Head of caudate nucleus (tissue), 42 donors: ENCODE measurements at regions not wholly inside any gene's neighbourhood (a gene's known extent, or its start where the extent isn't known, plus 50 kb on each side); places are given as distances from the start of the nearest gene placed in this dataset.
A peak's percentile ranks its signal among the peaks of the same experiment; 100 is the strongest.

Experiments
- DNase-seq, 42 donors: peaks; one replicate each; pipeline versions ENCODE4 v3.0.0 to v3.0.0-alpha.2; 2020 to 2021; ENCODE audit warnings: mixed read lengths in 7 of 42
- intact Hi-C: fragments of 100-400 bp; cut with DNase I; formaldehyde crosslinking; loops from one replicate; pipeline ENCODE4 v1.15.0; 2022

- intact Hi-C loops, result no loop called here
- DNase-seq, result no peak
These were observed 59.8 kb upstream of the TBPL2 start for GRCh38 chr14:55500219-55500701.

- no peak for DNase-seq
- intact Hi-C loops, result no loop called here
These were observed 60.3 kb upstream of the TBPL2 start for GRCh38 chr14:55500708-55501107.

DNA sequence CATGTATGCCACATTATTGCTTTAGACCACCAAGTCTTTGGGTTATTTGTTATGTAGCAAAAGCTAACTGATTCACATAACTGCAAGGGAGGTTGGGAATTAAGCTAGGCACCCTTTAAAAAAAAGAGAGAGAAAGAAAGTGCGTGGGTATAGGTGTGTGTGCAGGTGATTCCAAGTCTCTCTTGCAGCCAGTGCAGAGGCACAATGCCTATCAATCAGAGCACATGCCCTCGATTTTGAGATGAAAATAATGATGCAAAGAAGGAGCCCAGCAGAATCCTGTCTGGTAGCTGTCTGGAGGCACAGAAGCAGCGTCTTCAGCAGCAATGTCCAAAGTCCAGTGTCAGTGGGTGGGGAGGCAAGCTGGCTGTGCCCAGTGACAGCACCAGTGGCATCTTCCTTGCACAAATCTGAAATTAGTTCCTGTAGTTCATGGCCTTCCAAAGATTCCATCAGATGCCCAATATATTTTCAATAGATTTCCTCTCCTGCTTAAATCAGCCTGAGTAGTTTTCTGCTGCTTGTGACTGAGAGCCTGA, 62.4 kb upstream of the TBPL2 start:
- DNase-seq, result peak in 26 of 42 donors; percentile 3 to 70 (median 24)
- intact Hi-C loops, result no loop called here

GRCh38 chr14:55505846-55506245, 65.4 kb upstream of the TBPL2 start:
- DNase-seq, result no peak
- intact Hi-C loops, result no loop called here

- intact Hi-C loops, result no loop called here
These were observed 68.3 kb upstream of the TBPL2 start for GRCh38 chr14:55508676-55509075.

GRCh38 chr14:55512421-55512820, 67.6 kb upstream of the KTN1 start:
- intact Hi-C loops, result no loop called here
- no peak for DNase-seq

More at GRCh38 chr14:55508676-55509075, 68.3 kb upstream of the TBPL2 start:
- DNase-seq, result no peak

DNA sequence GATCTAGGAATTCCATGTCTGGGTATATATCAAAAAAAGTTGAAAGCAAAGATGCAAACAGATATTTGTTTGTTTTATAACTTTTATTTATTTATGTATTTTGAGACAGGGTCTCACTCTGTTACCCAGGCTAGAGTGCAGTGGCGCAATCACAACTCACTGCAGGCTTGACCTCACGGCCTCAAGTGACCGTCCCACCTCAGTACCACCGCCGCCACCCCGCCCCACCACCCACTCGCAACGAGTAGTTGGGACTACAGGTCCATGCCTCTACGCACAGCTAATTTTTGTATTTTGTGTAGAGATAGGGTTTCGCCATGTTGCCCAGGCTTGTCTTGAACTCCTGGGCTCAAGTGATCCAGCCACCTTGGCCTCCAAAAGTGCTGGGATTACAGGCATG, 66.5 kb upstream of the KTN1 start:
- intact Hi-C loops, result no loop called here

DNA sequence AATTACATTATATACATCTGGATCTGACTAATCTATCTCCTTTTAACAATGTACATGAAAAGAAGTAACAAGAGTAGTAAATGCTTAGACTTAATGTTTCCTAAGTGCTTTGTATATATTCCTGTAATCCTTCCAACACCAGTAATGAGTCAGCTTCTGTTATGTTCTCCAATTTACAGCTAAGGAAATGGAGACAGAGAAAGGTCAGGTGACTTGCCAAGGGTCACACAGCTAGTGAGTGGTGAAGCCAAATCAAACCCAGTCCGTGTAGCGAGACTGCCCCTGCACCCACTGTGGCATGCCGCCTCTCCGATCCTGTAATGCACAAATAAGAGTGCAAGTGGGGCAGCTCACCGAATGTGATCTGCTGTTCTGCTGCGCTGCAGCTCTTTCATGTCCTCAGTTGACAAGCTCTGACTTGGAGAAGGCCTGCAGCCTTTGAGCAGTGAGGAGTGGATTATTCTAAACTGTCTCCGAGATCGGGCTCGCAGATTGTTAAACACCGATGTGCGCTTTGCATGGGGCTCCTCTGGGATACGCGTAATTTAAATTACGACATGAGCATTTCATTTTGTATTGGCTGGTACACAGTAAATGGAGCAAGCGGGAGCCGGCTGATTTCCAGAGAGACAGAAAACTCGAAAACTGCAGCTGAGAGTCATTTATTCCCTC, 65.1 kb upstream of the KTN1 start:
- DNase-seq, result peak in 7 of 42 donors; percentile 1 to 40 (median 14)
- intact Hi-C loops, result no loop called here

More for the DNA sequence above, 66.5 kb upstream of the KTN1 start:
- no peak for DNase-seq

DNA sequence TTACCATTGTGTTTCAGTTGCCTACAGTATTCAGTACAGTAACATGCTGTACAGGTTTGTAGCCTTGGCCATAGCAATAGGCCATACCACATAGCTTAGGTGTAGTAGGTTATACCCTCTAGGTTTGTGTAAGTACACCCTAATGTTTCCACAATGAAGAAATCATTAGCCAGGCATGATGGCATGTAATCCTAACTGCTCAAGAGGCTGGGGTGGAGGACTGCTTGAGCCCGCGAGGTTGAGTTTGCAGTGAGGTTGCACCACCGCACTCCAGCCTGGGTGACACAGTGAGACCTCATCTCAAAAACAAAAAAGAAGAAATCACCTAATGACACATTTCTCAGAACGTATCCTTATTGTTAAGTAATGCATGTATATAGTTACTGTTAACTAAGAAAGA, 63.2 kb upstream of the KTN1 start:
- no peak for DNase-seq
- intact Hi-C loops, result no loop called here

DNA sequence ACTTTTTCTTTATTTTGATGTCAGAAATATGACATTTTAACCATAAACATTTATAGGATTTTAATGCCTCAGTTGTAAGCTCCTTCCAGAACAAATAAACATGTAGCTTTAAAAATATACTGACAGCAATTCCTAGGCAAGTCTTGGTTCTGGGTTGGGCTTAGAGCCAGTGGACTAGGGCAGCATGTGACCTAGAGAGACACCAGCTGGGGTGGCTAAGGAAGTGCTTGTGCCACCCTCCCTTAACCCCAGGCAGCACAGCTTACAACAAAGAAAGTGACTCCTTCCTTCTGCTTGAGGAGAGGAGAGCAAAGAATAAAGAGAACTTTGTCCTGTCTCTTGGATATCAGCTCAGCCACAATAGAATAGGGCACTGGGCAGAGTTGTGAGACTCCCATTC, 61.6 kb upstream of the KTN1 start:
- no peak for DNase-seq
- intact Hi-C loops, result no loop called here

- DNase-seq, result no peak
- intact Hi-C loops, result no loop called here
These were observed 60.4 kb upstream of the KTN1 start for GRCh38 chr14:55519473-55520080.

GRCh38 chr14:55523321-55523720, 56.7 kb upstream of the KTN1 start:
- intact Hi-C loops, result no loop called here
- no peak for DNase-seq
